IMR-90 (cell line): ENCODE measurements at regions not wholly inside any gene's neighbourhood (a gene's known extent, or its start where the extent isn't known, plus 50 kb on each side); places are given as distances from the start of the nearest gene placed in this dataset.

Experiments
- ATAC-seq: fragments of 200-7000 bp; cut with Tn5 transposase; 2 replicates; pipeline ENCODE4 v1.9.1; 2020; ENCODE audit warnings: low read depth, mild to moderate bottlenecking, moderate library complexity
- BruUV-seq: library from RNA; stranded (reverse); fragments of 400-500 nt; replicated peaks from 2 replicates; lab custom pipeline; 2021; lab: Mats Ljungman, UMichigan
- CTCF ChIA-PET: fragments of 300-600 bp; formaldehyde crosslinking; extraction: SDS; loops from one replicate; lab custom pipeline; 2021; ENCODE audit warnings: antibody characterized with exemption; lab: Yijun Ruan, JAX
- POLR2A ChIA-PET: fragments of 300-600 bp; sonication (Branson Sonifier 250); formaldehyde crosslinking; loops from one replicate; lab custom pipeline; 2022; ENCODE audit warnings: antibody characterized with exemption; ENCODE audit not compliant: unreplicated experiment; lab: Charles Lee
- DNase-seq: peaks from one replicate; pipeline ENCODE4 v3.0.0; 2013
- H2AFZ ChIP-seq: replicated peaks from 2 replicates; pipeline ENCODE3; 2013; ENCODE audit warnings: low read length, mild to moderate bottlenecking; ENCODE audit not compliant: poor library complexity
- H2AK5ac ChIP-seq: 2 replicates; pipeline ENCODE4 v1.6.1; 2013; ENCODE audit warnings: low read depth, low read length, inconsistent platforms
- H2AK9ac ChIP-seq: replicated peaks from 2 replicates; pipeline ENCODE3; 2013; ENCODE audit warnings: mild to moderate bottlenecking, low read depth, low read length, moderate library complexity; ENCODE audit not compliant: poor library complexity
- H2BK120ac ChIP-seq: 2 replicates; pipeline ENCODE4 v1.6.1; 2013; ENCODE audit warnings: low read depth, low read length, inconsistent platforms
- H2BK15ac ChIP-seq: 3 replicates; pipeline ENCODE4 v1.6.1; 2013; ENCODE audit warnings: low read depth, low read length, inconsistent platforms
- H2BK20ac ChIP-seq: 2 replicates; pipeline ENCODE4 v1.6.1; 2013; ENCODE audit warnings: low read depth, mild to moderate bottlenecking, inconsistent platforms, low read length, moderate library complexity
- H2BK5ac ChIP-seq: 2 replicates; pipeline ENCODE4 v1.6.1; 2013; ENCODE audit warnings: mild to moderate bottlenecking, low read depth, low read length, inconsistent platforms; ENCODE audit not compliant: poor library complexity, severe bottlenecking
- H3K14ac ChIP-seq: replicated peaks from 2 replicates; pipeline ENCODE4 v1.6.1; 2013; ENCODE audit warnings: low read depth, low read length, inconsistent platforms
- H3K18ac ChIP-seq: 2 replicates; pipeline ENCODE4 v1.6.1; 2013; ENCODE audit warnings: low read depth, low read length, control low read depth
- H3K23ac ChIP-seq: 2 replicates; pipeline ENCODE4 v1.6.1; 2013; ENCODE audit warnings: low read depth, low read length, inconsistent platforms
- H3K27ac ChIP-seq: 2 replicates; pipeline ENCODE4 v1.5.1; 2013; ENCODE audit warnings: mild to moderate bottlenecking, control low read depth, low read length; ENCODE audit not compliant: insufficient read depth
- H3K27me3 ChIP-seq: 2 replicates; pipeline ENCODE4 v1.6.1; 2013; ENCODE audit warnings: low read length; ENCODE audit not compliant: control insufficient read depth, insufficient read depth
- H3K36me3 ChIP-seq: 2 replicates; pipeline ENCODE4 v1.6.1; 2013; ENCODE audit warnings: low read length, mixed read lengths; ENCODE audit not compliant: control insufficient read depth, insufficient read depth
- H3K4ac ChIP-seq: 2 replicates; pipeline ENCODE4 v1.6.1; 2013; ENCODE audit warnings: low read depth, low read length, inconsistent platforms
- H3K4me1 ChIP-seq: 2 replicates; pipeline ENCODE4 v1.6.1; 2013; ENCODE audit warnings: low read length, mixed read lengths; ENCODE audit not compliant: control insufficient read depth, insufficient read depth
- H3K4me2 ChIP-seq: 2 replicates; pipeline ENCODE4 v1.6.1; 2013; ENCODE audit warnings: low read depth, mild to moderate bottlenecking, control low read depth, low read length, moderate library complexity
- H3K4me3 ChIP-seq: 2 replicates; pipeline ENCODE4 v1.5.1; 2013; ENCODE audit warnings: low read depth, mild to moderate bottlenecking, control low read depth, low read length, moderate library complexity; ENCODE audit not compliant: insufficient read depth
- H3K56ac ChIP-seq: 2 replicates; pipeline ENCODE4 v1.6.1; 2013; ENCODE audit warnings: low read length, inconsistent platforms; ENCODE audit not compliant: insufficient read depth; ENCODE audit errors: extremely low read depth
- H3K79me1 ChIP-seq, 2 experiments: 2 replicates each; pipeline ENCODE4 v1.6.1; 2013; ENCODE audit warnings: low read length in 2 of 2, inconsistent platforms in 1 of 2, low read depth in 1 of 2
- H3K9ac ChIP-seq: 2 replicates; pipeline ENCODE4 v1.6.1; 2013; ENCODE audit warnings: low read depth, low read length, control low read depth
- H3K9me1 ChIP-seq: 2 replicates; pipeline ENCODE4 v1.6.1; 2013; ENCODE audit warnings: low read length, inconsistent platforms; ENCODE audit not compliant: insufficient read depth
- H3K9me3 ChIP-seq: 2 replicates; pipeline ENCODE4 v1.6.1; 2013; ENCODE audit warnings: low read length; ENCODE audit not compliant: control insufficient read depth, insufficient read depth
- H4K20me1 ChIP-seq: 2 replicates; pipeline ENCODE4 v1.6.1; 2013; ENCODE audit warnings: low read length, inconsistent platforms; ENCODE audit not compliant: insufficient read depth
- H4K5ac ChIP-seq: 2 replicates; pipeline ENCODE4 v1.6.1; 2013; ENCODE audit warnings: mild to moderate bottlenecking, low read depth, low read length, control low read depth
- H4K8ac ChIP-seq, 2 experiments: 2 replicates each; pipeline ENCODE4 v1.6.1; 2013; ENCODE audit warnings: low read depth in 2 of 2, low read length in 2 of 2, control low read depth in 1 of 2, inconsistent platforms in 1 of 2
- H4K91ac ChIP-seq: 2 replicates; pipeline ENCODE4 v1.6.1; 2013; ENCODE audit warnings: low read depth, low read length, inconsistent platforms; ENCODE audit not compliant: insufficient read depth
- BHLHE40 ChIP-seq: fragments of 150-350 bp; IDR thresholded peaks from 2 replicates; pipeline ENCODE4 v1.6.1; 2016; ENCODE audit warnings: mild to moderate bottlenecking, low read depth, low read length
- CEBPB ChIP-seq: IDR thresholded peaks from 2 replicates; pipeline ENCODE4 v1.6.1; 2012; ENCODE audit warnings: low read depth, low read length, improper control_type of control experiment
- CHD1 ChIP-seq: IDR thresholded peaks from 2 replicates; pipeline ENCODE4 v1.6.1; 2012; ENCODE audit warnings: low read depth, low read length, improper control_type of control experiment
- FOS ChIP-seq: fragments of 150-350 bp; IDR thresholded peaks from 2 replicates; pipeline ENCODE4 v1.6.1; 2016; ENCODE audit warnings: low read depth, low read length
- MAFK ChIP-seq: IDR thresholded peaks from 2 replicates; pipeline ENCODE4 v1.6.1; 2012; ENCODE audit warnings: low read depth, low read length, improper control_type of control experiment
- MAZ ChIP-seq: IDR thresholded peaks from 2 replicates; pipeline ENCODE4 v1.6.1; 2012; ENCODE audit warnings: low read depth, mild to moderate bottlenecking, low read length, improper control_type of control experiment, moderate library complexity, borderline replicate concordance
- MXI1 ChIP-seq: IDR thresholded peaks from 2 replicates; pipeline ENCODE4 v1.6.1; 2012; ENCODE audit warnings: low read depth, mild to moderate bottlenecking, low read length, moderate library complexity, borderline replicate concordance
- NFE2L2 ChIP-seq: fragments of 150-350 bp; IDR thresholded peaks from 2 replicates; pipeline ENCODE4 v1.6.1; 2016; ENCODE audit warnings: low read depth, mild to moderate bottlenecking, low read length
- POLR2A ChIP-seq: IDR thresholded peaks from 2 replicates; pipeline ENCODE4 v1.6.1; 2012; ENCODE audit warnings: mild to moderate bottlenecking, low read depth, low read length
- RAD21 ChIP-seq: IDR thresholded peaks from 2 replicates; pipeline ENCODE4 v1.6.1; 2012; ENCODE audit warnings: low read length, improper control_type of control experiment
- RCOR1 ChIP-seq: IDR thresholded peaks from 2 replicates; pipeline ENCODE4 v1.6.1; 2012; ENCODE audit warnings: mild to moderate bottlenecking, low read length, improper control_type of control experiment; ENCODE audit not compliant: insufficient replicate concordance
- RFX5 ChIP-seq: IDR thresholded peaks from 2 replicates; pipeline ENCODE4 v1.8.0; 2012; ENCODE audit warnings: low read depth, mild to moderate bottlenecking, low read length, moderate library complexity
- SMC3 ChIP-seq: fragments of 150-350 bp; IDR thresholded peaks from 2 replicates; pipeline ENCODE4 v1.6.1; 2016; ENCODE audit warnings: low read depth, mild to moderate bottlenecking, antibody characterized with exemption, low read length, moderate library complexity
- WGBS, 2 experiments: methylation state at CpG; one replicate each; pipeline versions ENCODE4 v1.1.5 to v1.1.7; 2013; ENCODE audit warnings: missing lambda C conversion rate in 2 of 2; ENCODE audit not compliant: insufficient read length in 1 of 2; ENCODE audit errors: extremely low coverage in 2 of 2; 5-methylcytosine and 5-hydroxymethylcytosine counted together
- dilution Hi-C: fragments of 300-500 bp; cut with HindIII; formaldehyde crosslinking; loops from one replicate; pipeline ENCODE4 v1.14.3; 2018; ENCODE audit warnings: low sequenced_read_pairs; ENCODE audit not compliant: unreplicated experiment
- in situ Hi-C: fragments of 300-500 bp; cut with MboI; formaldehyde crosslinking; loops from 3 replicates; pipeline ENCODE4 v1.14.3; 2019; ENCODE audit warnings: low sequenced_read_pairs, inconsistent platforms, mixed read lengths
- intact Hi-C: fragments of 100-400 bp; cut with micrococcal nuclease; formaldehyde crosslinking; loops from 2 replicates; pipeline ENCODE4 v1.10.0; 2022
- TF ChIP-seq, protein P1 (sequence below): fragments of 150-350 bp; IDR thresholded peaks from 2 replicates; pipeline ENCODE4 v1.6.1; 2016; ENCODE audit warnings: low read depth, mild to moderate bottlenecking, low read length, moderate library complexity, borderline replicate concordance
- TF ChIP-seq, protein P2 (sequence below): fragments of 150-350 bp; IDR thresholded peaks from 2 replicates; pipeline ENCODE4 v1.6.1; 2017; ENCODE audit warnings: mild to moderate bottlenecking, antibody characterized with exemption, low read length, low read depth
- TF ChIP-seq, protein P3 (sequence below): conservative IDR thresholded peaks from 2 replicates; pipeline ENCODE4 v1.5.1; 2012; ENCODE audit warnings: mild to moderate bottlenecking, low read depth, low read length, improper control_type of control experiment

DNA sequence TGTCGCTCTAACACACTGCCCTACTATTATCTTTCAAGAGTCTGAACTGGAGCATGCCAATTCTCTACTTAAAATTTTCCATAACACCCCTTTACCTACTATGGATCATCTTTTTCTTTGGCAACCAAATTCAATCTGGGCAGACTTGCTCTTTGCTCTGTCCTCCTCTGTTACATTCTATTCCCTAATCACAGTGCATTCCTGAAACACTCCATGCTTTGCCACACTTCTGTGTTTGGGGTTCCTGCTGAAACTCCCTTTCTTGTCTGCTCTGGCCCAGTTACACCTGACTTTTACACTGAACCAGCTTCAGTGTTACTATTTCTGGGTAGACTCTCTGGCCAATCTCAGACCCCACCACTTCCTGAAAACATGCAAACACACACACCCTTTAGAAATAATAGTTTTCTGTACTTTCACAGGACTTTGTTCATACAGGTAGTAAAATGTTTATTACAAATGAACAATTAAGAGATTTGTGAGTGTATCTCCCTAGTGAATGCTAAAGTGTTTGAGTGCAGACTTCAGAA, 119.9 kb upstream of the DCC start:
- dilution Hi-C loops (no loop called here), intact Hi-C loops (no loop called here), in situ Hi-C loops (no loop called here)
- no peak overlapping the region for H3K4me3 ChIP-seq
- no peaks in the 10 kb centered on the region for H3K27me3 ChIP-seq
- peaks cover 16% of the 10 kb centered on the region for H3K9me3 ChIP-seq
- DNase-seq (no peak), ATAC-seq (no peak)
- no peak overlapping the region for H2BK120ac ChIP-seq
- no peak overlapping the region for H4K5ac ChIP-seq
- H2AK9ac ChIP-seq, result no peak overlapping the region
- CTCF ChIA-PET, result no interaction called here
- WGBS, 2 experiments, result 40% methylated on average over 1 of the region's 1 CpG; no CpG with 5 or more reads in 1 of the 2 experiments
- no TSS peak for BruUV-seq
- H4K20me1 ChIP-seq, result no peaks in the 10 kb centered on the region
- H2BK5ac ChIP-seq, result no peak overlapping the region
- no peak overlapping the region for H3K18ac ChIP-seq
- no peak overlapping the region for H4K8ac ChIP-seq
- no peak overlapping the region for H3K4me2 ChIP-seq
- no peak overlapping the region for H3K4ac ChIP-seq
- TF ChIP-seq FOS (no peak), MAZ (no peak), CHD1 (no peak), BHLHE40 (no peak), MAFK (no peak), MXI1 (no peak), RCOR1 (no peak), SMC3 (no peak), CEBPB (no peak), NFE2L2 (no peak), RFX5 (no peak), POLR2A (no peak), RAD21 (no peak)
- TF ChIP-seq, protein P1, sequence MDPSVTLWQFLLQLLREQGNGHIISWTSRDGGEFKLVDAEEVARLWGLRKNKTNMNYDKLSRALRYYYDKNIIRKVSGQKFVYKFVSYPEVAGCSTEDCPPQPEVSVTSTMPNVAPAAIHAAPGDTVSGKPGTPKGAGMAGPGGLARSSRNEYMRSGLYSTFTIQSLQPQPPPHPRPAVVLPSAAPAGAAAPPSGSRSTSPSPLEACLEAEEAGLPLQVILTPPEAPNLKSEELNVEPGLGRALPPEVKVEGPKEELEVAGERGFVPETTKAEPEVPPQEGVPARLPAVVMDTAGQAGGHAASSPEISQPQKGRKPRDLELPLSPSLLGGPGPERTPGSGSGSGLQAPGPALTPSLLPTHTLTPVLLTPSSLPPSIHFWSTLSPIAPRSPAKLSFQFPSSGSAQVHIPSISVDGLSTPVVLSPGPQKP, result no peak
- TF ChIP-seq, protein P2, sequence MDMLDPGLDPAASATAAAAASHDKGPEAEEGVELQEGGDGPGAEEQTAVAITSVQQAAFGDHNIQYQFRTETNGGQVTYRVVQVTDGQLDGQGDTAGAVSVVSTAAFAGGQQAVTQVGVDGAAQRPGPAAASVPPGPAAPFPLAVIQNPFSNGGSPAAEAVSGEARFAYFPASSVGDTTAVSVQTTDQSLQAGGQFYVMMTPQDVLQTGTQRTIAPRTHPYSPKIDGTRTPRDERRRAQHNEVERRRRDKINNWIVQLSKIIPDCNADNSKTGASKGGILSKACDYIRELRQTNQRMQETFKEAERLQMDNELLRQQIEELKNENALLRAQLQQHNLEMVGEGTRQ, result no peak
- TF ChIP-seq, protein P3, sequence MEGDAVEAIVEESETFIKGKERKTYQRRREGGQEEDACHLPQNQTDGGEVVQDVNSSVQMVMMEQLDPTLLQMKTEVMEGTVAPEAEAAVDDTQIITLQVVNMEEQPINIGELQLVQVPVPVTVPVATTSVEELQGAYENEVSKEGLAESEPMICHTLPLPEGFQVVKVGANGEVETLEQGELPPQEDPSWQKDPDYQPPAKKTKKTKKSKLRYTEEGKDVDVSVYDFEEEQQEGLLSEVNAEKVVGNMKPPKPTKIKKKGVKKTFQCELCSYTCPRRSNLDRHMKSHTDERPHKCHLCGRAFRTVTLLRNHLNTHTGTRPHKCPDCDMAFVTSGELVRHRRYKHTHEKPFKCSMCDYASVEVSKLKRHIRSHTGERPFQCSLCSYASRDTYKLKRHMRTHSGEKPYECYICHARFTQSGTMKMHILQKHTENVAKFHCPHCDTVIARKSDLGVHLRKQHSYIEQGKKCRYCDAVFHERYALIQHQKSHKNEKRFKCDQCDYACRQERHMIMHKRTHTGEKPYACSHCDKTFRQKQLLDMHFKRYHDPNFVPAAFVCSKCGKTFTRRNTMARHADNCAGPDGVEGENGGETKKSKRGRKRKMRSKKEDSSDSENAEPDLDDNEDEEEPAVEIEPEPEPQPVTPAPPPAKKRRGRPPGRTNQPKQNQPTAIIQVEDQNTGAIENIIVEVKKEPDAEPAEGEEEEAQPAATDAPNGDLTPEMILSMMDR, result no peak
- no peaks in the 10 kb centered on the region for H3K79me1 ChIP-seq
- no peak overlapping the region for H2AFZ ChIP-seq
- H3K9me1 ChIP-seq, result no peaks in the 10 kb centered on the region
- no peaks in the 10 kb centered on the region for H3K4me1 ChIP-seq
- H2BK20ac ChIP-seq, result no peak overlapping the region
- H3K36me3 ChIP-seq, result no peaks in the 10 kb centered on the region
- no peak overlapping the region for H4K91ac ChIP-seq
- no peak overlapping the region for H2BK15ac ChIP-seq
- H3K56ac ChIP-seq, result no peak overlapping the region
- H3K23ac ChIP-seq, result no peak overlapping the region
- POLR2A ChIA-PET, result no interaction called here
- H3K27ac ChIP-seq, result no peak overlapping the region
- H2AK5ac ChIP-seq, result no peak overlapping the region
- no peak overlapping the region for H3K14ac ChIP-seq
- no peak overlapping the region for H3K9ac ChIP-seq
